NCI-H1436 (cell line): ENCODE measurements at regions not wholly inside any gene's neighbourhood (a gene's known extent, or its start where the extent isn't known, plus 50 kb on each side); places are given as distances from the start of the nearest gene placed in this dataset.
"Not testable (repeated sequence)": the region's sequence is repeated elsewhere in the genome, so short reads cannot be mapped to it uniquely, and the experiment has no call there.

Experiments
- DNase-seq: peaks from one replicate; lab custom pipeline; 2025; lab: John Stamatoyannopoulos, UW

DNA sequence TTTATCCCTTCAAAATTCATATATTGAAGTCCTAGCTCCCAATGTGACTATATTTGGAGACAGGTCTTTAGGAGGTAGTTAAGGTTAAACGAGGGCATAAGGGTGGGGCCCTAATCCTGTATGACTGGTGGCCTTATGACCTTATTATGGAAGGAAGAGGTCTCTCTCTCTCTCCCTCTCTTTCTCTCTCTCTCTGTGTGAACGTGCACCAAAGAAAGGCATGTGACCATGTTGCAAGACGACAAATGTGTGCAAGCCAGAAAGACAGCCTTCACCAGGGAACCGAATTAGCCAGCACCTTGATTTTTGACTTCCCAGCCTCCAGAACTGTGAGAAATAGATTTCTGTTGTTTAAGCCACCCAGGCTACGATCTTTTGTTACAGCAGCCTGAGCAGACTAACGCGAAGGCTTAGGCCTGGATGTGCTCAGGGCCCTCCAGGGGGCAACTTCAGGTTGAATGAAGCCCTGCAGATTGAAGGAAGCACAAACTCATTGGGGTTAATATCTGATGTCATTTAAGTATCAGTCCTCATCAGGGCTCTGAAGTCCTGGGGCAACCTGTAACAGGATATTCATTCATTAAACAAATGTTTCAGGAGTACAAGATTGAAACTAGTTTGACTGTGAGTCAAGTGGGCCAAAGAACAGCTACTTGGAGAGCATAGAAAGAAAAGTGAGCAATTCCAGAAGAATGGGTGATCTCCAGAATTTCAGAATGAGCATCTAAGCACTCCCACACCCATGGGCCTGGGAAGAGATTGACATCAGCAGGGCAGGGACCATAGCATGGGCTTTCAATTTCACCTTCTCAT is 157.4 kb upstream of the TNFAIP3 start:
- DNase-seq: no peak

DNA sequence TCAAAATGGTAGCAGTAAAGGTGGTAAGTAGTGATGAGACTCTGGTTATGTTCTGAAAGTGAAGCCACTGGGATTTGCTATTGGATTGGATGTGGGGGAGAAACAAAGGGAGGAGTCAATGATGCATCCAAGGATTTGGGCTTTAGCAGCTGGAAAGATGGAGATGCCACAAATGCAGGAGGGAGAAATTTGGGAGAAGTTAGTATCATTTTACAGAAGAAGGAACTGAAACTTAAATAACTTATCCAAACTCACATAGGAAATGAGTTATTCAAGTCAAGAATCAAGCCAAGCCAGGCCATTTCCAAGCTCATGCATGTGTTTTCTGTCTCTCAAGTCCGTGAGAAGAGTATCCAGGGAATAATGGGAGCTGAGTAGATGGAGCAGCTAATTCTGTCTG is 155.1 kb upstream of the TNFAIP3 start:
- DNase-seq: no peak

DNA sequence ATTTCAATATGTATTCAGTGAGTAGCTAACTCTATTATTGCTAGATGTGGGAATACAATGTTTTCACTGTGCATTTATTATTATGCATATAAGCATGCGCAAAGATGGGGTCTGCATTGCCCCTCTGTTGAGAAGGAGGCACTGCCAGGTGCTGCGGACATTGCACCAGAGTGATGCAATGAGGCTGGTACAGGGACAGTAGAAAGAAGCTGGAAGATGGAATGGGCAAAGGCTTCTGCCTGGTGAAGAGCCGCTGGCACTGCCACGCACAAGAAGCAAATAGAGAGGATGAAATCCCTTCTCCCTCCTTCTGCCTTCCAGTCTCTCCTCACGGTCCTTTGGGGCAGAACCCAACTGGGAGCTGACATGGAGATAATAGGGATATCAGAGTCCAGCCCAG is 154.5 kb upstream of the TNFAIP3 start:
- no peak for DNase-seq

DNA sequence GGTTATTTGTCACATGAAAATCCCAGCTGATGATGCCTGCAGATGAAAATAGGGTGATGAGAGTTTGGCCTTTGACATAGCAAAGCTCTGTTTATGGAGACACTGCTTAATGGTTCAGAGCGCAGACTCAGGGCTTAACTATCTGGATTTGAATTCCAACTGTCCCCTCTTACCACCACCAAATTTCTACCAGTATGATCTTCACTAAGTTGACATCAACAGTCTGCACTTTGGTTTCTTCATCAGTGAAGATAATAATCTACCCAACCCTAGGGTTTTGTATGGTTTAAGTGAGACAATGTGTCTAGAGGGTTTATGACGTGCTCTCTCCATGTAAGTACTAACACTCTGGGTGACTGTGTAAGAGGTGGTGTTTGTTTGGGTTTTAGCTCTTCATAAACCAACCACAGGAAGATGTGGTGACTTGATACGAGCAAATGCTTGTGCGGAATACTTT is 151.4 kb upstream of the TNFAIP3 start:
- no peak for DNase-seq

DNA sequence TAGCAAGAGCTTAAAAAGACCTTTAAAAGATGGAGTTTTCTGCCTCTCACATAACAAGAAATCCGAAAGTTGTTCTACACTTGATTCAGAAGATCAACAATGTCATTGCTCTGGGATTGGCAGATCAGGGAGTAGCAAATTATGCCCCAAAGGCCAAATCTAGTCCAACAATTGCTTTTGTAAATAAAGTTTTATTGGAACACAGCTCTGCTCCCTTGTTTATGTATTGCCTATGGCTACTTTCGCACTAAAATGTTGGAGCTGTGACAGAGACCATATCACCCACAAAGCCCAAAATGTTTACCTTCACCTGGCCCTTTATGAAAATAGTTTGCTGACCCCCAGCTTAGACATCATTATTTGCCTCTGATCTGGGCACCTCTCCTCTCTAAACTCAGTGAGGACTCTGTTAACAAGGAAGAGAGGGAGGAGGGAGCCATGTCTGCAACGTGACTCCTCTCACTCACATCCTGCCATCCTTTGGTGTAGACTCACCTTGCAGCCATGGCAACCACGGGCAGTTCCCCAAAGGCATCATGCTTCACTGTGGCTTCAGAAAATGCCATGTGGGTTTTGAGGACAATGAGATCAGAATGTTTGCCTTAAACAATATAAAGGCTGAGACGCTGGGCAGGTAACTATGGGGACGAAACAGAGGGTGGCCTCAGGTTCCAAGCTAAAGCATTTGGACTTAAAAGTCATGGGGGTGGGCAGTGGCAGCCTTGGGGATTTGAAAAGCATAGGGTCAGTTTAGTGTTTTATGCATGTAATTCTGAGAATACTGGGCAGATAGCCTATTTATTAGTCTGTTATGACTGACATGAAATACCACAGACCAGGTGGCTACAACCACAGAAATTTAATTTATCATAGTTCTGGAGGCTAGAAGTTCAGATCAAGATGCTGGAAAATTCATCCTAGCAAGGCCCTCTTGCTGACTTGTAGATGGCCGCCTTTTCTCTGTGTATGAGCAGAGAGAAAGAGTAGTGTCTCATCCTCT is 149.7 kb upstream of the TNFAIP3 start:
- peak; percentile 42 for DNase-seq

DNA sequence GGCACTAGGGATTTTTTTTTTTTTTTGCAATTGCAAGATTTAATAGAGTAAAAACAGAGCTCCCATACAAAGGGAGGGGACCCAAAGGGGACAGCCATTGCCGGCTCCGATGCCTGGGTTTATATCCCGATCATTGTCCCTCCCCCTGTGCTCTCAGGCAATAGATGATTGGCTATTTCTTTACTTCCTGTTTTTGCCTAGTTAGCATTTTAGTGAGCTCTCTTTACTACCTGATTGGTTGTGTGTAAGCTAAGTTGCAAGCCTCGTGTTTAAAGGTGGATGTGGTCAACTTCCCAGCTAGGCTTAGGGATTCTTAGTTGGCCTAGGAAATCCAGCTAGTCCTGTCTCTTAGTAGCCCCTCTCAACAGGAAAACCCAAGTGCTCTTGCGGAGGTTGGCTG is 148.2 kb upstream of the TNFAIP3 start:
- DNase-seq: not testable (repeated sequence)

DNA sequence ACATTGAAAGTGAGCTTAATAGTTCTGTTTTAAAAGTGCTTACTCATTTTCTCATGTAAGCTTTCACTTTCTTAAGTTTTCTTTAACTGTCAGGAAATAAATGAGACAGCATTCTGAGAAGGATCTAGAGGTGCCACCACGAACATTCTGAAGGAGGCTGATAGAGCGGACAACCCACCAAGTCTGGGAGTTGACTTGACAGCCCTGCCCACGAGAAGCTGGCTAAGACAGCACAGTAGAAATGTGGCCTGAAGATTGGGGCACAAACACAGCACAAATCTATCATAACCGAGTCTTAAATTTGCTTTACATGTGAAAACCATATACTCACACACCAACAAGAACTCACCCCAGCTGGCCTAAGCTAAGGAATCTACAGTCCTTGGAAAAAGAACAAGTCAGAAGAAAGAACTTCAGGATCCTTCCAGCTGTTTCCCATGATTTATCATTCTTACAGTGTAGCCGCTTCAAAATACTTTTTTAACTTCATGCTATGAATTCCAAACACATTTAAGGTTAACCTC is 144.2 kb upstream of the TNFAIP3 start:
- DNase-seq: no peak

DNA sequence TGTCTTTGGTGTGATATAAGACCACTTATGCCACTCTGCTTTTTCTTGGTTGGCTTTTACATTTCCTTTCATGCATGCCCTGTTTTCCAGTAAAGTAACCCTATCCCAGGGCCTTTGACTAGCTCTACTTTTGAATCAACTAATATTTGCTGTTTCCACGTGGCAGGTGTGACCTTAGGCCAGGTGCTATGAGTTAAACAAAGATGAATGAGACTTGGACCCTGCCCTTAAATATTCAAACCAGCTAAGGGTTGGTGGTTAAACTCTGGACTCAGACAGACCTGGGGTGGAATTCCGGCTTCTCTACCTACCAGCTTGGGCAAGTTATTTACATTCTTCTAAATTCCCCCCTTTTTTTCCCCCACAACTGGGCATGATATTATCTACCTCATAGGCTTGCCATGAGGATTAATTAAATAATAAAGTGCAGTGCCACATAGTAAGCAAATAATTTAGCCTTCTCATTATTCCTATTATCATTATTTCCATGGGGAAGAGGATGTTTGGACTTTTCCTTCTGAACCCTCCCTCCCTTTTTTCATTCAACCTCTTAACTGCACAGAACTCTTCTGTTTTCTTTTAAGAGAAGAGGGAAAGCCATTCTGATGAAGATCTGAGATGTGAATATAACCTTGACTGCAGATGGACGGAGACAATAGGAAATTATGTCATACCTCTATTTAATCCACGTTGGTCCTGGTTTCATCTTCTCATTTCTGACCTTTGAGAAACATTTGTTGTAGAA is 143.6 kb upstream of the TNFAIP3 start:
- no peak for DNase-seq

DNA sequence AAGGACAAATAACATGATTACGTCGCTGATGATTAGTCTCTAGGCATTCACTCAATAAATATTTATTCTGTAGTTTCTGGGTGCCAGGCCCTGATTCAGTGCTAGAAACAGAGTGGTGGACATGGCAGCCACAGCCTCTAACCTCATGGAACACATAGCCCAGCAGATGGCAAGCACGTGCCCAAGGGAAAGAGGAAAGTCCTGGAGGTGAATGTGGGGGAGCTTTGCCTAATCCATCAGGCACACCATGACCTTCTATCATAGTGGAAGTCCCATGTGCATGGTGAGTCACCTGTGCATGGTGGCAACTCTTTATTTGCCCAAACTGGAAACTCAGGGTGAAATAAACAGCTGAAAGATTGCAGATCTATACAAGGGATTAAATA is 143.0 kb upstream of the TNFAIP3 start:
- DNase-seq: no peak

DNA sequence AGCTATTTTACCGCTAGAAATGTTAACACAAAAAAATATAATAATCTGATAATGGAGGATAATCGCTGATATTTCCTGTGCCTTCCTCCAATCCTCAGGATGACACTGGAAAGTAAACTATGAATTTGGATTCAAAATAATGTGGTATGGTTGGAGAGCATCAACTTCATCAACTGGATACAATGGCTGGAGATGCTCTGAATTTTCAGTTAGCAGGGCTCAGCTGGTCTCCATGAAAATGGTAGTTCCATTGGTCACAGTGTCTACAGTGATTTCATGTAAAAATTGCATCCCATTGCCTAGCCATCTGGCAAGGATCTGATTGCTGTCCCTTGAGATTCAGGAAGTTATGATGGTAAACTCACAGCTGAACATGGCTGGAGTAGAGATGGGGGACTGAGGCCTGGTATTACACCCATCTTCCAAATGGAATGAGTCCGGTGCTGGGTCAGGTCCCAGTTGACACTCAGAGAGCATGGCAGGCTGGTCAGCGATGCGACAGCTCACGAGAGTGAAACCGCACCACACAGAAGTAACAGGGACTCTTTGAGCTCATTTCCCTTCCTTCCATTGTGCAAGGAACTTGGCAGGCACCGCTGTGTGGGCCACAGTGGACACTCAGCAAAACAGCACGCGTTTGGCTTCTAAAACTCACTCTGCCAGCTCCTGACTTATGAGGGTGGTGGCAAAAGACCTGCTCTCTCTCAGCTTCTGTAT is 142.4 kb upstream of the TNFAIP3 start:
- no peak for DNase-seq

DNA sequence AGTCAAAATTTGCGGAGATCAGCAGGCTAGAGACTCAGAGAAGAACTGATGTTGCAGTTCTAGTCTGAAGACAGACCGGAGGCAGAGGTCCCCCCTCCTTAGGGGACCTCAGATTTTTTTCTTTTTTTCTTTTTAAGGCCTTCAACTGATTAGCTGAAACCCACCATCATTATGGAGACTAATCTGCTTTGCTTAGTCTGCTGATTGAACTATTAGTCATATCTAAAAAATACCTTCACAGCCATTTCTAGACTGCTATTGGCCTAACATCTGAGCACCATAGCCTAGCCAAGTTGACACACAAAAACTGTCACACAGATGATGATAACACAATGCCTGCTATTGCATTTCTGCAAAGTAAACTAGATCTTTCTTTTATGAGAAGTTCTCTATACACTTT is 141.1 kb upstream of the TNFAIP3 start:
- DNase-seq: no peak

DNA sequence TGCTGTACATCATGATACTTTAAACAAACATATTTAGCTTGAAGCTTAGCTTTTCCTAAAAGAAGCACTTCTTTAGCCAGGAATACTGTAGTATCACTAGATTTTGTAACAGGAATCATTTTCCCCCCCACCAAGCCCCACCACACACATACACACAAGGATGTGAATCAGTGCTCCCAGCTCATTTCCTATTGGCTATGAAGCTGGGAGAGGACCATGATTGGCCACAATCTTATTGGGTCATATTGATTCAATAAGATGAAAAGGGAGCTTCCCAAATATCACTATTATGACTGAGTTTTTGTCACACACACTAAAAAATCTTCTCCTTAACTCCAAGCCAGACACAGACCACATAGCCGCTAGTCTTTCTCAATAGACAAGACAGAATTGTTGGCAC is 140.5 kb upstream of the TNFAIP3 start:
- no peak for DNase-seq

DNA sequence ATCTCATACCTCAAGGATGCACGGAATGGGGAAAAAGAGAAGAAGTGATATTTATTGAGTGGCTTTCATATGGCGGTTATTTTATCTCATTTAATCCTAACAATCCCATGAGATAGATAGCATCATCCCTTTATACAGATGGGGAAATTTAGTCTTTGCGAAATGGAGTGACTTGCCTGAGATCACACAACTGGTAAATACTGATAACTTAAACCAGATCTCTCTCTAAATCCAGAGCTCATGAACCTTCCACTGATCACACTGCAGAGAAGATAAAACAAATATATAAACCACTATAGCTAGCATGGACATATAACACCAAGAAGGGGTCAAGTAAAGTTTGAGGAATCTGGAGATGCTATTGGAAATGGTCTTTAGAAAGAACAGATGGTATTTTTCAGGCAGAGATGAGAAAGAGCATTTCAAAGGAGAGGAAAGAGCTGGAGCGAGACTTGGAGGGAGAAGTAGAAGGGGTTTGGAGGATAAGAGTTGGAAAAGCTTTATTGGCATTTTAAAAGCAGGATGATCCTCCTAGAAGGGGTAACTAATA is 139.8 kb upstream of the TNFAIP3 start:
- no peak for DNase-seq

DNA sequence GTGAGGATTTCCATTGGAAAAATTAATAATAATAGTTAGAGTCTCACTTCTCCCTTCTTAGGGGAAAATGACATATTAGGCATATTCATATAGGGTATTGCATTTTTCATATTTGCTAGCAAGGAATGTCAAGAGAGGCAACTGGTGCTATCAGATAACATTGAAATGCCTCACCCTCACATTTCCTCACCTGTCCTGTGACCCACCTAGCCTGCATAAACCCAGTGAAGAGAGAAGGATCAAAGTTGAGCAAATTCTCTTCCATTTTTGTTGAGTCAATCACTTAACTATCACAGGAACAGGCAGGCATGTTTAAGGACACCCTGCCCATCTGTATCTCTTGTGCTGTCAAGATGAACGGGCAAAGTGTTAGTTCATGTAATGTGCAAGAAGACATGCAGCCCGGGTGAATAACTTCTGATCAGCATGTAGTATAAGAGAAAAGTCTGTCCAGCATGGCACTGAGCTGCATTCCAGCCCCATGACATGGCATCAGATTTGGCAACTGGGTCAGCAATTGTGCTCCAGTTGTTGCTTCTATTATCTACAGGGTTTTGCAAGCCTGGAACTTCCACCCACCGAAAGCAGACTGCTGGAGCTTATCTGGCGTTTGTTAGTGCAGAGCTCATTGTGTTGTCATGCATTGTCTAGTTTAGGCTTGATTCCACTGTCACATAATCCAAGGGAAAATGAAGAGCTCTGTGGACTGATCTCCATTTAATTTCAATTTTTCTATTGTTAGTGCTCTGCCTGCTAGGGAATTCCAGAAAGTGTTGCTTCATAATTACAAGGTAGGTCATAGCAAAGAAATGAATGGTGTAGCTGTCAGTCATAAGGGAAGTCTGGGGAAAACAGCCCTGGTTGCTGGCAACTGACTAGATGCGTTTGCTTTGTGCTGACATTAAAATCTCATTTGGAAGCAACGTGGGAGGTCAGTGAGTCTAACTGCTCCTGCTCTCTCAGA is 138.4 kb upstream of the TNFAIP3 start:
- no peak for DNase-seq

DNA sequence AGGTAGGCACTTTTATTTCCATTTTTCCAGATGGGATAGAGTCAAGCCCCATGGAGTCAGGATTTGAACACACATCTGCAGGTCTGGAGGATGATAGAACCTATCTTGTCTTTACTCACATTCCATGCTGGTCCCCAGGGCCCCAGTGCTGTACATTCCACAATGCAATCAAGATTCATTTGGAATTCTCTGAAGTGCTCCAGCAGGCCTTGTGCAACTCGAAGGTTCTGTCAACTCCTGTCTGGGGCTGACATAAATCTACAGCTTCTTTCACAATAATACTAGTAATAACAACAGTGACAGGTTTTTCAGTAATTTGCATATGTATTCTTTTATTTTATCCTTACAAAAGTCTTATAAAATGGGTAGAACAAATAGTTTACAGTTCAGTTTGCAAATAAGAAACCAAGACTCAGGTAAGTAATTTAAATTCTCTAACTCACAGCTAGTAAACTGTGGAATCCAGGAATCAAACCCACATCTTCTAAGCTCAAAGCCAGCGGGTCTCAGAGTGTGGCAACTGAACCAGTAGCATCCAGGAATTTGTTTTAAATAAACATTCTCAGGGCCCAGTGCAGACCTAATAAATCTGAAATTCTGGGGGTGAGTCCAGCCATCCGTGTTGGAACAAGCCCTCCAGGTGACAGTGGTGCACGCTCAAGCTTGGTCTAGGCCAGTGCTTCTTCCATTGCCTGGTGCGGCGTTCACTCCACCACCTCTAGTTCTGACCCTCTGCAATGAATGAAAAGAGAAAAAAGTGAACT is 137.0 kb upstream of the TNFAIP3 start:
- no peak for DNase-seq

DNA sequence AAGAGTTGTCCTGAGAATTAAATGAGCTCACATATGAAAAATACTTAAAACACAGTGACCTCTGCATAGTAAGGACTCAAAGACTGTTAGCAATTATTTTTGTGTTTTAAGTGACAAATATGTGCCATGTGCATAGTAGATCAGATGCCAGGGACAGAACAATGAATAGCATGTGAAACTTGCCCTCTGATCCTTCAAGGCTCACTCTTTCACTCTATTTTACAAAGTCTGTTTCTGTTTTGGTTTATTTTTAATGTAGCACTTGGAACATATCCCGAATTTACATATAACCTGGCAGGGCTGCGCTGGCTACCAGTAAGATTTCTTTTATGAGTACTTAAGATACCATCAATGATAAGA is 135.5 kb upstream of the TNFAIP3 start:
- DNase-seq: no peak

DNA sequence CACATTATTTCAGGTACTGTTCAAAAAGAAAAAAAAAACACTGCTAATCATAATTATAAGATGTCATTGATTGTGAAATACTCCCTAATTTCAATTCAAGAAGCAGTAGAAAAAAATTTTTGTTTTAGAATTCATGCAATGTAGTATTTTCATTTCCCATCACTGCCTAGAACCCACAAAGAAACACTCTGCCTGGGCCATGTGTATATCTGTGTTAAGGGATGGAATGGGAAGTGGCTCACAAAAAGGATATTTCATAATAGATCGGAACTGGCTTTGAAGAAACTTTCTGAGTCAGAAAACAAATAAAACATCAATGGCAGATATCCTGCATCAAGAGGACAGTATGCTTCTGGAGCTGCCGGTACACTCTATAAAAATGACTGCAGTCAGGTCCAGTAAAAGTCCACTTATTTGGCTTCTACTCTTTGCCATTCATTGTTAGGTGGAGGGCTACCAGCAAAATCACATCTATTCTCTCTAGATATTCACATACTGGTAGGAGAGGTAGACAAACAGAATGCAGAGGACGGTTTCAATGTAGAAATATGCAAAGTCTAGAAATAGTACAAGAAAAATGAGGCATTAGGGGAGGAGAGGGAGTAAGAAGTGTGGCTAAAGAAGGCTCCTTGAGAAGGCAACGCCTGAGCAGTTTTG is 135.0 kb upstream of the TNFAIP3 start:
- no peak for DNase-seq

DNA sequence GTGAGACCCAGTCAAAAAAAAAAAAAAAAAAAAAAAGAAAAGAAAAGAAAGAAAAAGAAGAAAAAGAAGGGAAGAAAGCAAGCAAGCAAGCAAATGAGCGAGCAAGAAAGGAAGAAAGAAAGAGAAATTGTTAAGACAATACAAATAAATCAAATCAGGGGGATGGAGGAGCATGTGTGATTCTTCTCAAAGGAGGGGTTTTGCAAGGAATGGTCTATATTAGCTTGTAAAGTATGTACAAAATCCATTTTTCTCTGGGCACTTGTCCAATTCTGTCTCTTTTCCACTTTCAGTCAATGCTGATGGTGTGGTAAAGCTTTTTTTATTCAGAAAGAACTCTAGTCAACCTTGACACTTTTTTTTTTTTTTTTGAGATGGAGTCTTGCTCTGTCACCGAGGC is 133.7 kb upstream of the TNFAIP3 start:
- no peak for DNase-seq
